Activated naive CD4-positive, alpha-beta T cell treated with anti-CD3 and anti-CD28 coated beads for 36 hours (primary cell): ENCODE measurements at regions not wholly inside any gene's neighbourhood (a gene's known extent, or its start where the extent isn't known, plus 50 kb on each side); places are given as distances from the start of the nearest gene placed in this dataset.

Experiments
- CTCF ChIA-PET: fragments of 350-600 bp; sonication (Branson Sonifier 250); formaldehyde crosslinking; loops from one replicate; lab custom pipeline; 2021; ENCODE audit warnings: antibody characterized with exemption; lab: Charles Lee
- DNase-seq: peaks from one replicate; pipeline ENCODE4 v3.0.0-alpha.2; 2020
- H3K27ac Mint-ChIP-seq: one replicate; pipeline ENCODE4 v1.8.0; 2021; ENCODE audit warnings: mild to moderate bottlenecking, mixed read lengths
- H3K27me3 Mint-ChIP-seq: one replicate; pipeline ENCODE4 v1.8.0; 2021; ENCODE audit warnings: low read depth, mixed read lengths
- H3K36me3 Mint-ChIP-seq: one replicate; pipeline ENCODE4 v1.8.0; 2021; ENCODE audit warnings: low read depth, mixed read lengths
- H3K4me1 Mint-ChIP-seq: one replicate; pipeline ENCODE4 v1.8.0; 2021; ENCODE audit warnings: low read depth, mixed read lengths
- H3K4me3 Mint-ChIP-seq: one replicate; pipeline ENCODE4 v1.8.0; 2021; ENCODE audit warnings: mild to moderate bottlenecking, moderate library complexity, mixed read lengths
- H3K9me3 Mint-ChIP-seq: one replicate; pipeline ENCODE4 v1.8.0; 2021; ENCODE audit warnings: mixed read lengths
- intact Hi-C: fragments of 100-400 bp; cut with micrococcal nuclease; formaldehyde crosslinking; loops from one replicate; pipeline ENCODE4 v1.15.1; 2023

DNA sequence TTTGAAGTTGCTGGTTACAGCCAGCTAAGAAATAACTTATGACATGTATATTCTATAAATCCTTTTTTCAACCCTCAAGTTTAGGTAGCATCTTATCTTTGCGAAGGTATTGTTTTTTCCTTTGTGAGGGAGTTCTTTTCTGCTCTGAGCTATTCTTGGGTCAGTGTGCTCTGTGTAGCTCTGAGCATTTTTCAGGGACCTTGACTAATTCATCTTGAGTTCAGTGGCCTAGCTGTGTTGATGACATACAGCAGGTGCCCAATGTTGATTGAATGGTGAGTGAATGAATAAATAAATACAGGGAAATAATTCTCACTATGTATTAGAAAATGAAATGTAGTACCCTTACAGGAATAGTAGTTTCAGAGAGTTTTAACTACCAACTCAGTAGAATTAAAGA is 335.3 kb downstream of the IL20RB start:
- CTCF ChIA-PET = no interaction called here
- H3K9me3 Mint-ChIP-seq = peaks cover under 1% of the 10 kb centered on the region
- intact Hi-C loops = no loop called here
- no peak overlapping the region for H3K4me3 Mint-ChIP-seq
- DNase-seq = no peak
- no peaks in the 10 kb centered on the region for H3K4me1 Mint-ChIP-seq
- no peak overlapping the region for H3K27ac Mint-ChIP-seq
- no peaks in the 10 kb centered on the region for H3K36me3 Mint-ChIP-seq
- peaks cover 7% of the 10 kb centered on the region for H3K27me3 Mint-ChIP-seq

DNA sequence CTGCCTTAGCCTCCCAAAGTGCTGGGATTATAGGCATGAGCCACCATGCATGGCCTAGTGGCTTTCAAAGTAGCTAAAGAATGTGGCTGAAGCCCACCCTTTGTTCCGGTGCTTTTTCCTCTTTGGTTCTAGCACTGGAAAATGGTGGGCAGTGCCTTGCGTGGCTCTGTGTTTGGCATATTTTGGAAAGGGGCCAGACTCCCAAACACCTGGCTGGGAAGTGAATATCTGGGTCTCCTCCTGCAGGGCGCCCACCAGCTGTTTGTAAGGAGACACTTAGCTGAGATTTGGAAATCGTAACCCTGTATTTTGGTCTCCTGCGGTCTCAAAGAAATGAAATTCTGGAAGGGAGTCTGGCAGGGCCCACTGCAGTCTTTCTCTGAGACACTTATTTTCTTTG is 336.4 kb downstream of the IL20RB start:
- no peaks in the 10 kb centered on the region for H3K36me3 Mint-ChIP-seq
- CTCF ChIA-PET = interaction anchor here (0.6 kb wide), 1 partner anchor 665 kb away, joined by 4 read pairs; no protein-coding TSS in a partner anchor
- intact Hi-C loops = no loop called here
- no peaks in the 10 kb centered on the region for H3K9me3 Mint-ChIP-seq
- H3K4me1 Mint-ChIP-seq = no peaks in the 10 kb centered on the region
- H3K4me3 Mint-ChIP-seq = no peak overlapping the region
- peaks cover 7% of the 10 kb centered on the region for H3K27me3 Mint-ChIP-seq
- no peak overlapping the region for H3K27ac Mint-ChIP-seq
- no peak for DNase-seq

DNA sequence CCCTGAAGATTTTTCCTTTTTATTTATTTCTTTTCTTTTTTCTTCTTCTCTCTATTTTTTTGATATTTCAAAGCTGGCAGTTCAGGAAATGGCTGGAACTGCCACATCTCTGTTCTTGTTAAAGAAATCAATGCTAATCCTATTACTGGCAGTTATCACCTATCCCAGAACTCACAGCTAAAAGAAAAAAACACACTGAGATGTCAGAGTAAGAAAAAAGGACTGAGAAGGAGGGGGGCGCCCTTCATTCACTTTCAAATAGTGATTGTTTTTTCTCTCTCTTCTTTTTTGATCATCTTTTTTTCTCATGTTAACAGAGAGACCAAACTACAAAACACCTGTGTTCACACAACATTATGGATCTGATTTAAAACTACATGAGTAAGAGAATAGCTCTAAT is 337.1 kb downstream of the IL20RB start:
- intact Hi-C loops = no loop called here
- Mint-ChIP-seq H3K4me1 (no peaks in the 10 kb centered on the region), H3K36me3 (no peaks in the 10 kb centered on the region), H3K27me3 (peaks cover 7% of the 10 kb centered on the region), H3K4me3 (no peak overlapping the region), H3K9me3 (no peaks in the 10 kb centered on the region), H3K27ac (no peak overlapping the region)
- CTCF ChIA-PET = interaction anchor here (0.7 kb wide), 1 partner anchor 109 kb away, joined by 3 read pairs; no protein-coding TSS in a partner anchor
- no peak for DNase-seq

DNA sequence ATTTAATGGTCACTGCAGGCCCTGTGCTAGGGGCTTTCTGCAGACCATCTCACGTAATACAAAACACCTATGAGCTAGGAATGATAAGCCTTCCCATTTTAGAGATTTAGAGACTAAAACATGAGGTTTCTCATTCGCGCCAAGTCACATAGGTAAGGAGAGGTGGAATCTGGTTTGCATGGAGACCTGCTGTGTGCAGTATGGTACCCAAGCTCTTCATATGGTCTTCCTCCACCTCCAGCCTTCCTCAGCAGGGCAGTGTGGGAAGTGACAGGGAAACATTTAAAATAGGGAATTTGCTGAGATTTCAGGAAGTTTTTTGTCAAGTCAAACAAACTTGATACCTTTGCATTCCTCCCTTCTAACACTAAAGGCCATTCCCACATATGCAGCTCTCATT is 337.6 kb downstream of the IL20RB start:
- CTCF ChIA-PET = interaction anchor here (0.6 to 0.9 kb wide), 3 partner anchors 10 to 193 kb away, joined by 3 read pairs; no protein-coding TSS in a partner anchor
- H3K4me1 Mint-ChIP-seq = no peaks in the 10 kb centered on the region
- no peaks in the 10 kb centered on the region for H3K36me3 Mint-ChIP-seq
- no peak overlapping the region for H3K4me3 Mint-ChIP-seq
- intact Hi-C loops = no loop called here
- peaks cover 7% of the 10 kb centered on the region for H3K27me3 Mint-ChIP-seq
- no peak for DNase-seq
- no peak overlapping the region for H3K27ac Mint-ChIP-seq
- H3K9me3 Mint-ChIP-seq = no peaks in the 10 kb centered on the region

DNA sequence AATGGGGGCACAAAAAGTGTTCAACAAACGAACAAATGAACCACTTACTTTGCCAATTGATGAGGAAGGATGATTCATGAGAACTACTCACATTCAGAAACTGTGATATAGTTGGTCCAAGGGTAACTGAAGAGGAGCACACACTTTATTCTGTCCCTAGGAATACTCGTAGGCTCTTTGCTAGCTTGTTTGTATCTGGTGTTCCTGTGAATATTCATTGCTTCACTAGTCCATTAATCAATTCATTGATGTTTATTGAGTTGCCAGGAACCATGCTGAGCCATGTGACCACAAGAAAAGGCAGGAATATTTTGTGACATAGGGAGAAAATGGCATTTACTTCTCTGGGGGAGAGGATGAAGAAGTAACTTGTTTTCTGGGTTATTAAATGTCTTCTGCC is 338.3 kb downstream of the IL20RB start:
- Mint-ChIP-seq H3K27ac (no peak overlapping the region), H3K36me3 (no peaks in the 10 kb centered on the region), H3K4me1 (no peaks in the 10 kb centered on the region), H3K27me3 (peaks cover 5% of the 10 kb centered on the region), H3K4me3 (no peak overlapping the region), H3K9me3 (no peaks in the 10 kb centered on the region)
- intact Hi-C loops = no loop called here
- DNase-seq = no peak
- CTCF ChIA-PET = interaction anchor here (0.6 to 0.9 kb wide), 2 partner anchors 9 to 194 kb away, joined by 3 read pairs; no protein-coding TSS in a partner anchor

DNA sequence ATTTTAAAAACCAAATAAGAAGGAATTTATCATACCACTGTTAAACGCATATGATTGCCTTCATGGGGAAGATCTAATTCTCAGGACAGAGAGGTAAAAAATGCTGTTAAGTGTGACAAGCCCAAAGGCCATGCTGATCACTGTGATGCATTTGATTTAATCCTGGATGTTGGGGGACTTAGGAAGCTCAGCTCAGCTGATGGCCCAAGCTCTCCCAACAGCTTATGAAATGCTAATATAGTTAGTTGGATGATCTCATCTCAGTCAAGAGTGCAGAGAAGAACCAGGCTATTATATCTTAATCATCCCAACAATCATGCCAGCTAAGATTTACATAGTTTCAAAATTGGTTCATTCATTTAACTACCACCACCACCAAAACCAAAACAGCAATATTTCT is 340.0 kb downstream of the IL20RB start:
- CTCF ChIA-PET = no interaction called here
- H3K4me1 Mint-ChIP-seq = no peaks in the 10 kb centered on the region
- intact Hi-C loops = no loop called here
- no peak overlapping the region for H3K27ac Mint-ChIP-seq
- no peaks in the 10 kb centered on the region for H3K9me3 Mint-ChIP-seq
- no peak for DNase-seq
- H3K36me3 Mint-ChIP-seq = no peaks in the 10 kb centered on the region
- no peaks in the 10 kb centered on the region for H3K27me3 Mint-ChIP-seq
- H3K4me3 Mint-ChIP-seq = no peak overlapping the region

DNA sequence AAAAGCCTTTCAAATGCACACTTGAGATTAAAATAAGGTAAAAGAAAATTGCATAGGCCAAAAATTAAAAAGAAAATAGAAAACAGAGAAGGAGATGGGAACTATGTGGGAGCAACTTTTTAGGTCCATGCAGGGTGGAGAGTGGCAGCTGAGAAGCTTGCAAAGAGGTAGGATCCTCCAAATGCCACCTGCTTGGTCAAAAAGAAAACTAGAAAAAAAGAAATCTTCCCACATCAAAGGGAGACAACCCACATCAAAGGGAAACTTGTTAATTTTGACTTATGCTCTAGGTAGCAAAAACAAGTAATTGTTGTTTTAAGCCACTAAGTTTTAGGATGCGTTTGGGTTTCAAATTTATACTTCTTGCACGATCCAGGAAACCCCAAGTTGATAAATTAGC is 342.9 kb downstream of the IL20RB start:
- Mint-ChIP-seq H3K36me3 (no peaks in the 10 kb centered on the region), H3K9me3 (peaks cover 3% of the 10 kb centered on the region), H3K27ac (no peak overlapping the region), H3K4me1 (no peaks in the 10 kb centered on the region), H3K4me3 (no peak overlapping the region), H3K27me3 (no peaks in the 10 kb centered on the region)
- intact Hi-C loops = no loop called here
- DNase-seq = no peak
- CTCF ChIA-PET = no interaction called here

DNA sequence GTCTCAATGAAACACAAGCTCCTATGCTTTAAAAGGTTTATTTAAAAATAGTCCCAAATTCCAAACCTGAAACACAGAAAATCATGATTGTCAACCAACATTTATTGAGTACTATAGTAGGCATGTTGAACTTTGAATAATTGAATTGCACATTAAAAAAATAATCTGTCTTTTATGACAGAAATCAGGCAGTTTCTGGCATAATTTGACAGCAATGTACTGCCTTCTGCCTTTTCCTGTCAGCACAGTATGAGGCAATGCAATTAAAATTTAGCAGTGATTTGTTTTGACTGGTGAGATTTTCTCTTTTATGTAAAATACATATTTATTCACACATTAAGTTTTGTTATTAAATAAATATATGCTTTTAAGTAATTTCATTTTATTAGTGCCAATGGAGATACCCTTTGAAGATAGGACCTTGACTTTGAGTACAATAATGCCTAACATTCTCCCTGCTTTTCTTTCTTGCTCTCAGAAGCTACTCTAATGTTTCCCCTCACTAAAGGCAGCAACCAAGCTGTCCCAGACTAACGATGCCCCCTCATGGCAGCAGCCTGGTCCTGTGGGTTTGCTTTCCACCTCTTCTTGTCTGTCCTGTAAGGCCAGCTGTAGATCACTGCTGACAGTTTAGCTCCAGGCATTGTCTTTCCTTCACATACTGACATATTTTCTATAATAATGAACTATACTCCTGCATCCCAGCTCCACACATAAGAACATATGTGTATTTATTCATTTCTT is 346.7 kb downstream of the IL20RB start:
- peak; percentile 8 for DNase-seq
- no peak overlapping the region for H3K27ac Mint-ChIP-seq
- H3K4me1 Mint-ChIP-seq = no peaks in the 10 kb centered on the region
- no peaks in the 10 kb centered on the region for H3K36me3 Mint-ChIP-seq
- intact Hi-C loops = no loop called here
- no peaks in the 10 kb centered on the region for H3K27me3 Mint-ChIP-seq
- H3K9me3 Mint-ChIP-seq = peaks cover 4% of the 10 kb centered on the region
- CTCF ChIA-PET = interaction anchor here (0.6 kb wide), 1 partner anchor 9 kb away, joined by 3 read pairs; no protein-coding TSS in a partner anchor
- no peak overlapping the region for H3K4me3 Mint-ChIP-seq

DNA sequence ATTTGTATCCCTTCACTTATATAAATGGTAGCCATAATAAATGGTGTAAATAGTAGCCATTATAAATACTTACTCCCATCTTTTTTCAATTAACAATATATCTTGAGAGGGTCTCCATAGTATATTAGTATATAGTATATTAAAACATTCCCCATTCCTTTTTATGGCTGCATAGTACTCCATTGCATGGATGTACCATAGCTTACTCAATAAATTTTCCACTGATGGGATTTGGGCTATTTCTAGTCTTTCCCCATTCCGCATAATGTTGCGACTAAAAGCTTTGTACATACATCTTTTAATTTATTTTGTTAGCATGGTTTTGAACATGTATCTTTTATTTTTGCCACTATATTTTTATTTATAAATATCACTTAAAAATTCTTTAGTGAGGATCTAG is 366.3 kb downstream of the IL20RB start:
- CTCF ChIA-PET = no interaction called here
- DNase-seq = no peak
- Mint-ChIP-seq H3K4me1 (no peaks in the 10 kb centered on the region), H3K27ac (no peak overlapping the region), H3K36me3 (no peaks in the 10 kb centered on the region), H3K9me3 (peaks cover 7% of the 10 kb centered on the region), H3K27me3 (no peaks in the 10 kb centered on the region), H3K4me3 (no peak overlapping the region)
- intact Hi-C loops = no loop called here

DNA sequence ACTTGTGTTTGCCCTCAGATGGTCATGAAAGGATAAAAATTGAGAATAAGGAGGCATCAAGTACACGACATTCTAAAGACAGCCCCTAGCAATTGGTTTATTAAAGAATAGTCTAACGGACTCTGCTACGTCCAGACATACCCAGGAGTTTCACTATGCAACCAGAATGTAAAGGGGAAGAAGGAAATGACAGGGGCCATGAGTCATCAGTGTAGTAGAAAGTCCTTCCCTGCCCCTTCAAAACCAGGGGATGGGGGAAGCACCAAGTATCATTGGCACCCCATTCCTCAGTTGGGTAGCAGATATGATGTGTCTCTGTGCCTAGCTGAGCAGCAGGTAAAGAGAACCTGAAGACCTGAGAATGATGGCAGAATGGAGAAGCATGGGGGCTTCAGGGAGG is 367.4 kb downstream of the IL20RB start:
- no peak for DNase-seq
- H3K4me1 Mint-ChIP-seq = no peaks in the 10 kb centered on the region
- no peak overlapping the region for H3K27ac Mint-ChIP-seq
- H3K36me3 Mint-ChIP-seq = no peaks in the 10 kb centered on the region
- H3K9me3 Mint-ChIP-seq = peaks cover 7% of the 10 kb centered on the region
- no peaks in the 10 kb centered on the region for H3K27me3 Mint-ChIP-seq
- H3K4me3 Mint-ChIP-seq = no peak overlapping the region
- intact Hi-C loops = no loop called here
- CTCF ChIA-PET = no interaction called here

DNA sequence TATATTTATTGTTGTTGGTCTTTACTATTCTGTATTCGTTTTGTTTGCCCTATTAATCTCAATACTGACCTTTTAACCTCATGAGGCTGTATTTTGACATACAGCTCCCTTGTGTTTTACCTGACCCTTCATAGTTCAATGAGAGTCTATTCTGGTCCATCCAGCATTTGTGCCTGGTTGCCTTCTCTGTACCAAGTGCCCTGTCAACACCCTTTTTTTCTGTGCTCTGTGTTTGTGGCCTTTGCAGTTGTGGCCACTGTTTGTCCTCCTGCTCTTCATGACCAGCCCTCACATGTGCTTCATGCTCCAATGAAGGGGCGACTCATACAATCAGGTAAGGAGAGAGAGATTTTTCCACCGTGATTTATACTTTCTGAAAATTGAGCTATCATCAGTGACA is 368.2 kb downstream of the IL20RB start:
- Mint-ChIP-seq H3K9me3 (peaks cover 7% of the 10 kb centered on the region), H3K36me3 (no peaks in the 10 kb centered on the region), H3K27me3 (no peaks in the 10 kb centered on the region), H3K4me1 (no peaks in the 10 kb centered on the region), H3K4me3 (no peak overlapping the region), H3K27ac (no peak overlapping the region)
- CTCF ChIA-PET = no interaction called here
- intact Hi-C loops = no loop called here
- DNase-seq = no peak

DNA sequence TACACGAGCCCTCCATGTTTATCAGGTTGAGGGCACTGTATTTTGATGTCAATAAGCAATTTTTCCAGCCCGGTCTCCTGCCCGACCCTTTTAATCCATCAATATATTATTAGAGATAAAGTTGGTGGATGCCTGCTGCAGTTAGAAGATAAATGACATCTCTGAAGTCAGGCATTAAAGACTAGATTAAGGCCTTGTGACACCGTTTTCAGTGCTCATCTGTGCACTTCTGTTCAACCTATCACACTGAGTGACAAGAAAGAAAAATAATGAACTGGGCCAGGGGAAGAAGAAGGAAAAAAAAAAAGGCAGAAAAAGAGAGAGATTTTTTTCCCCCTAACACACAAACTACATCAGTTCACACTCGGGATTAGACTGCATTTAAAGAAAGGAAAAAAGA is 371.8 kb downstream of the IL20RB start:
- intact Hi-C loops = no loop called here
- Mint-ChIP-seq H3K27ac (no peak overlapping the region), H3K9me3 (peaks cover 7% of the 10 kb centered on the region), H3K27me3 (no peaks in the 10 kb centered on the region), H3K36me3 (no peaks in the 10 kb centered on the region), H3K4me3 (no peak overlapping the region), H3K4me1 (no peaks in the 10 kb centered on the region)
- CTCF ChIA-PET = interaction anchor here (0.7 kb wide), 1 partner anchor 1132 kb away, joined by 4 read pairs; no protein-coding TSS in a partner anchor
- DNase-seq = no peak

DNA sequence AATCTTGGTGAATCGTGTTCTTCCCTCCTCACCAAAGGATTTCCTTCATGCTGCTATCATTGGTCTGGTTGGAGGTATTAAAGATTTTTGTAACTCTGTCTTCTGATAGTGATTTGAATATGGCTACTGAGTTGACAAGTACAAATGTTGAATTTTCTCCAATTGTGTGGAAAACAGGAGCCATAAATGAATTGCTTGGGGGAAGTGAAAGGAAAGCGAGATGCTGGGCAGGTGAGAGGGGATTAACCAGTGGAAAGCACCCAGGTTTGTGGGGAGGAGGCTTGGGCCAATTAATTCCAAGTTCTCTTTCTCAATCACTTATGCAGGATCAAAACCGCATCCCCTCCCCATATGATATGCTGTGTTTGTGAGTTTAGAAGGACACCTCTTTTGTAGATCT is 372.5 kb downstream of the IL20RB start:
- no peaks in the 10 kb centered on the region for H3K27me3 Mint-ChIP-seq
- H3K4me3 Mint-ChIP-seq = no peak overlapping the region
- H3K27ac Mint-ChIP-seq = no peak overlapping the region
- H3K4me1 Mint-ChIP-seq = no peaks in the 10 kb centered on the region
- H3K9me3 Mint-ChIP-seq = peaks cover 3% of the 10 kb centered on the region
- intact Hi-C loops = no loop called here
- CTCF ChIA-PET = no interaction called here
- H3K36me3 Mint-ChIP-seq = no peaks in the 10 kb centered on the region
- DNase-seq = no peak
